HEK293 (cell line): ENCODE measurements at regions not wholly inside any gene's neighbourhood (a gene's known extent, or its start where the extent isn't known, plus 50 kb on each side); places are given as distances from the start of the nearest gene placed in this dataset.

Source experiments
- SP3 ChIP-seq: fragments of 450-650 bp; formaldehyde crosslinking; IDR thresholded peaks from 2 replicates; pipeline ENCODE4 v1.5.1; 2016; ENCODE audit warnings: missing biosample characterization, missing genetic modification characterization
- YY1 ChIP-seq: fragments of 450-650 bp; formaldehyde crosslinking; IDR thresholded peaks from 2 replicates; pipeline ENCODE4 v1.5.1; 2018; ENCODE audit warnings: missing biosample characterization, missing genetic modification characterization
- ZNF133 ChIP-seq: fragments of 450-650 bp; formaldehyde crosslinking; IDR thresholded peaks from 2 replicates; pipeline ENCODE4 v1.5.1; 2016; ENCODE audit warnings: missing biosample characterization, missing genetic modification characterization
- ZNF274 ChIP-seq, 2 experiments: fragments of 200-500 bp in 1 of 2; fragments of 450-650 bp in 1 of 2; sonication (Bioruptor generic) in 1 of 2; formaldehyde crosslinking in 1 of 2; IDR thresholded peaks; 2 replicates each; pipeline versions ENCODE4 v1.5.1 to v1.6.1; 2014 to 2016; ENCODE audit warnings: borderline replicate concordance in 1 of 2, inconsistent platforms in 1 of 2, low read length in 1 of 2, missing biosample characterization in 1 of 2, missing genetic modification characterization in 1 of 2
- ZNF561 ChIP-seq: fragments of 450-650 bp; IDR thresholded peaks from 2 replicates; pipeline ENCODE4 v1.5.1; 2018; ENCODE audit warnings: missing biosample characterization, missing genetic modification characterization, borderline replicate concordance
- ZNF629 ChIP-seq: fragments of 450-650 bp; formaldehyde crosslinking; IDR thresholded peaks from 2 replicates; pipeline ENCODE4 v1.5.1; 2017; ENCODE audit warnings: missing biosample characterization, missing genetic modification characterization
- TF ChIP-seq, protein P1 (sequence below): sonication (generic); formaldehyde crosslinking; IDR thresholded peaks from 2 replicates; pipeline ENCODE4 v1.8.1; 2022; ENCODE audit warnings: mild to moderate bottlenecking, moderate library complexity, missing genetic modification reagents
- TF ChIP-seq, protein P2 (sequence below): fragments of 450-650 bp; formaldehyde crosslinking; IDR thresholded peaks from 2 replicates; pipeline ENCODE4 v1.5.1; 2017; ENCODE audit warnings: missing biosample characterization, mild to moderate bottlenecking, missing genetic modification characterization, moderate library complexity

DNA sequence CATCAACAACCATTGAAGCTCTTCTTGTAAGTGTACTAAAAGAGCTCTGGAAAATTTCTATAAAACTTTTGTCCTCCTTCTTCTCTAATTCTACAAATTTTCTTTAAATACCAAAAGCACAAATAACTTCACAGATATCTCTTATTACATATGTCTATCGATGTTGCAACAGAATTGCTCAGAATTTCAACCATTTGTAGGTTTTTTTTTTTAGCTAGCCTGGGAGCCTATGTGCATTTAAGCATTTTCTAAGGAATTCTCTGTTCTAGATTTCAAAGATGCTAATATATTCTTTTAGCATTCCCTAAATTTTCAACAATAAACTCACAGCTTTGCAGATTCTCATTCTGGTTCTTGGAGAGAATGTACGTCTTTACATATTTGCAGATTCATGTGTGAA, 774.3 kb upstream of the NR2F2 start:
- TF ChIP-seq, protein P1, sequence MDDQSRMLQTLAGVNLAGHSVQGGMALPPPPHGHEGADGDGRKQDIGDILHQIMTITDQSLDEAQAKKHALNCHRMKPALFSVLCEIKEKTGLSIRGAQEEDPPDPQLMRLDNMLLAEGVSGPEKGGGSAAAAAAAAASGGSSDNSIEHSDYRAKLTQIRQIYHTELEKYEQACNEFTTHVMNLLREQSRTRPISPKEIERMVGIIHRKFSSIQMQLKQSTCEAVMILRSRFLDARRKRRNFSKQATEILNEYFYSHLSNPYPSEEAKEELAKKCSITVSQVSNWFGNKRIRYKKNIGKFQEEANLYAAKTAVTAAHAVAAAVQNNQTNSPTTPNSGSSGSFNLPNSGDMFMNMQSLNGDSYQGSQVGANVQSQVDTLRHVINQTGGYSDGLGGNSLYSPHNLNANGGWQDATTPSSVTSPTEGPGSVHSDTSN (CRISPR knock-in tag) = no peak
- no peak for TF ChIP-seq ZNF629 (tag by site-specific recombination)
- TF ChIP-seq, protein P2, sequence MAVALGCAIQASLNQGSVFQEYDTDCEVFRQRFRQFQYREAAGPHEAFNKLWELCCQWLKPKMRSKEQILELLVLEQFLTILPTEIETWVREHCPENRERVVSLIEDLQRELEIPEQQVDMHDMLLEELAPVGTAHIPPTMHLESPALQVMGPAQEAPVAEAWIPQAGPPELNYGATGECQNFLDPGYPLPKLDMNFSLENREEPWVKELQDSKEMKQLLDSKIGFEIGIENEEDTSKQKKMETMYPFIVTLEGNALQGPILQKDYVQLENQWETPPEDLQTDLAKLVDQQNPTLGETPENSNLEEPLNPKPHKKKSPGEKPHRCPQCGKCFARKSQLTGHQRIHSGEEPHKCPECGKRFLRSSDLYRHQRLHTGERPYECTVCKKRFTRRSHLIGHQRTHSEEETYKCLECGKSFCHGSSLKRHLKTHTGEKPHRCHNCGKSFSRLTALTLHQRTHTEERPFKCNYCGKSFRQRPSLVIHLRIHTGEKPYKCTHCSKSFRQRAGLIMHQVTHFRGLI (tag by site-specific recombination) = no peak
- TF ChIP-seq ZNF561 (tag by site-specific recombination) = no peak
- TF ChIP-seq ZNF133 (tag by site-specific recombination) = no peak
- no peak for TF ChIP-seq SP3 (tag by site-specific recombination)
- TF ChIP-seq YY1 (tag by site-specific recombination) = no peak
- TF ChIP-seq ZNF274 (IDR thresholded peaks at IDR 0.05; ENCODE audit: low read length) = no peak
- no peak for TF ChIP-seq ZNF274 (tag by site-specific recombination; IDR thresholded peaks at IDR 0.05; ENCODE audit: borderline replicate concordance)
